NB4 (cell line): ENCODE measurements at regions not wholly inside any gene's neighbourhood (a gene's known extent, or its start where the extent isn't known, plus 50 kb on each side); places are given as distances from the start of the nearest gene placed in this dataset.

Experiments used
- CTCF ChIP-seq: IDR thresholded peaks from one replicate; pipeline ENCODE4 v1.5.1; 2012; ENCODE audit warnings: low read depth, low read length
- MYC ChIP-seq: IDR thresholded peaks from 2 replicates; pipeline ENCODE4 v1.6.1; 2011; ENCODE audit warnings: low read depth, low read length
- POLR2A ChIP-seq: IDR thresholded peaks from 2 replicates; pipeline ENCODE4 v1.6.1; 2011; ENCODE audit warnings: mild to moderate bottlenecking; ENCODE audit not compliant: insufficient read length; ENCODE audit errors: extremely low read depth

- TF ChIP-seq CTCF (no peak), POLR2A (no peak), MYC (no peak)
Observed at GRCh38 chr2:235264121-235264493, 229.7 kb upstream of the AGAP1 start.
